AG09319 (cell line): ENCODE measurements at regions not wholly inside any gene's neighbourhood (a gene's known extent, or its start where the extent isn't known, plus 50 kb on each side); places are given as distances from the start of the nearest gene placed in this dataset.

Source experiments
- DNase-seq: peaks from one replicate; pipeline ENCODE4 v3.0.0-alpha.2; 2010; ENCODE audit warnings: low read depth; ENCODE audit errors: extremely low read depth
- TF ChIP-seq, protein P1 (sequence below): IDR thresholded peaks from 2 replicates; pipeline ENCODE4 v1.5.1; 2011; ENCODE audit warnings: low read depth, mild to moderate bottlenecking, inconsistent platforms, low read length, moderate library complexity

DNA sequence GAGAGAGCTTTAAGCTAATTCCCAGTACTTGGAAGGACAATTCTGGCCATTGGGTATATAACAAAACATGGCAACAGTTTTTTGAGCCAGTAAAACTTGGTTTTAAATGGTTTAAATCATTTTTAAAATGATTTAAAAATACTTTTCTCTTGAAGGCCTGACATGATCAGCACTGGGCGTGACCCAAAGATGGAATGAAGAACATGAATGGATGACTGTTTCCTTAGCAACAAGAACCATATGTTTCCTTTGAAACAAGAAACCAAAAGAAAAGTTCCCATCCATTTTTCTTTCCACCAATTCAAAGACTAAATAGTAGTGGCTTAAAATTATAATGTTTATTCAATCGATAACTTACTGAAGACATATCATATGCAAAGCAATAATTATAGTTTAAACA, 348.3 kb upstream of the FIGN start:
- no peak for DNase-seq

DNA sequence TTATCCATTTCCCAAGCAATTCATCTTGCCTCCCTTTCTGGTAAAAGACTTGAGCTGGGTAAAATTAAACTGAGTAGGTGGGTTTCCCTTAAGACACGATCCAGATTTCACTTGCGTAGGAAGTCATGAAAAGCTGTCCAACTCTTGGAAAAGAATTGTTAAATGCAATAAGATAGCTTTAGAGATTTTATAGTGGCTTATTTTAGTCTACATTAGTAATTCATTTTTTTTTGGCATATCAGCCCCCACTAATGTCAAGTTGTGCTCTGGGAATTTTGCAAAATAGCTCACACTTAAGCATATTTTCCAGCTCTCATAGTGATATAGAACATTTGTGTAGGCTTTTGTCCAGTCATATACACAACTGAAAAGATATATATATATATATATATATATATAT, 344.7 kb upstream of the FIGN start:
- no peak for DNase-seq
- TF ChIP-seq, protein P1, sequence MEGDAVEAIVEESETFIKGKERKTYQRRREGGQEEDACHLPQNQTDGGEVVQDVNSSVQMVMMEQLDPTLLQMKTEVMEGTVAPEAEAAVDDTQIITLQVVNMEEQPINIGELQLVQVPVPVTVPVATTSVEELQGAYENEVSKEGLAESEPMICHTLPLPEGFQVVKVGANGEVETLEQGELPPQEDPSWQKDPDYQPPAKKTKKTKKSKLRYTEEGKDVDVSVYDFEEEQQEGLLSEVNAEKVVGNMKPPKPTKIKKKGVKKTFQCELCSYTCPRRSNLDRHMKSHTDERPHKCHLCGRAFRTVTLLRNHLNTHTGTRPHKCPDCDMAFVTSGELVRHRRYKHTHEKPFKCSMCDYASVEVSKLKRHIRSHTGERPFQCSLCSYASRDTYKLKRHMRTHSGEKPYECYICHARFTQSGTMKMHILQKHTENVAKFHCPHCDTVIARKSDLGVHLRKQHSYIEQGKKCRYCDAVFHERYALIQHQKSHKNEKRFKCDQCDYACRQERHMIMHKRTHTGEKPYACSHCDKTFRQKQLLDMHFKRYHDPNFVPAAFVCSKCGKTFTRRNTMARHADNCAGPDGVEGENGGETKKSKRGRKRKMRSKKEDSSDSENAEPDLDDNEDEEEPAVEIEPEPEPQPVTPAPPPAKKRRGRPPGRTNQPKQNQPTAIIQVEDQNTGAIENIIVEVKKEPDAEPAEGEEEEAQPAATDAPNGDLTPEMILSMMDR: no peak

More for the DNA sequence above, 348.3 kb upstream of the FIGN start:
- TF ChIP-seq, protein P1: no peak

DNA sequence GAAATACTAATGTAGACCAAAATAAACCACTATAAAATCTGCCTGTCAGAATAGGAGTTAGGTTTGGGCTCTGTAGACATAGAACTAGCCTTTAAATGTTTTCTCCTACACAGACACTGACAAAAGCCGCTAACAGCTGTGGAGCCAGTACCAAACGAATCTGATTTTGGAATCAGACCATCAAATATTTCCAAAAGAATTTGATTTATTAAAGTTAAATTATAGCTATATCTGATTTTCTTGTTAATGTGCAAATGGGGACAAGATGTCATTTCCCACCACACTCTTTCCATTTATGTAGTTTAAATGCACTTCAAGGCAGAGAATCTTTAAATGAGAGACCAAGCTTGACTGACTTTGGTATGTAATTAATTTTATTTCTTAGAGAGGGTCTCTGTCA, 343.4 kb upstream of the FIGN start:
- no peak for DNase-seq
- TF ChIP-seq, protein P1: no peak

DNA sequence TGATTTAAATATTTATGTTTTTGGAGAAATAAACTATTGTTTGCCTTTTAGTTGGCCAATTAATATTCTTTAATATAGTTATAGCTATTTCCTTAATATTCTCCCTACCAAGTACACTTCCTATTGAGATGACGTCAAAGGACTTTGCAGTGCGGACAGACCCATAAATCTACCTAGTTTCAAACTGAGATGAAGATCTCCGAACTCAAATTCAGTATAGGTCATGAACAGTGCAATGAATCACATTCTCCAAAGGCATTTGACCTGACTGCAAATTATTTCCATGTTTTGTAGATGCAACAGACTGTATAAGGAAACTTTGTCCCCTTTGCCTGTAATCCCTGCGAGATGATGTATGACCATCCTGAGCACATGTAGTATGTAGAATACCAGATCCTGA, 342.6 kb upstream of the FIGN start:
- TF ChIP-seq, protein P1: no peak
- DNase-seq: no peak

DNA sequence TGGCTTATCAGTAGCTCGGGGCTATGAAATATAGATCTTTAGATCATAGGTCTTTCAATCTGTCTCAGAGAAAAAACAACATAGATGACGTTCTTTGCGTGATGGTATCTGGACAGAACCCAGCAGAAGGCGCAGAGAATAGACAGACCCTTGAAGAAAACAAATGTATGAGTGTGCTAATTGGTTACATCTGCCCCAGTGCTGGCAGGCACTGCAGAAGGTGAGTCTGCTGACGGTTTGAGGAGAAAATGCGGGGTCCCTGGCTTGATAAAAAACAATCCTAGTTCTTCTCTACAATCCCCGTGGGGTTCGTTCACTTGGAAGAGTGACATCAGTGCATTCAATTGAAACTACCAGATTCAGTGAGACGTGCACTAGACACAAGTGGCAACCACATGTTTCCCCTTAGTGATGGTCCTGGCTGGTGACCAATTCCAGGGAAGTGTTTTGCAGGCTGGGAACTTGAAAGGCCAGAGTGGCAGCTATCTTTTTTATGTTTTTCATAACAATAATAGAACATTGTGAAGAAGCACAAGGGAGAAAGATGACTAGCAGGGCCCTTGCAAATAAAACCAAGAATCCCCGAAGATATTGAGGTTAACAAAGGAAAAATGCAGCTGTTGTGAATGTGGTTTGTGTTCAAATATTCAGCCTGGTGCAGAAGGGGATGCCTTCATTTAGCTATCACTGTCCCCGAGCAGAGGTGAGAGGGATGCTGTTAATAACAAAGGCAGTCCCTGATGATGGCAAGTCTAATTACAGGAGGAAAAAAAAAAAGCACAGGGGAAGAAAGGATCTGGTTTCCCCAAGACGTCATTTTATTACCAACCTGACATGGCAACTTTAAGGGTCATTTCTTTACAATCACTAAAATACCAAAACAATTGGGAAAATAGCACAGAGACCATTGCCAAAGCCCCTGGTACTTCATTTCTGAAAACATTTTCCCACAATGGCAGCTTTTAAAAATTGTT, 337.6 kb upstream of the FIGN start:
- TF ChIP-seq, protein P1: no peak
- DNase-seq: no peak

DNA sequence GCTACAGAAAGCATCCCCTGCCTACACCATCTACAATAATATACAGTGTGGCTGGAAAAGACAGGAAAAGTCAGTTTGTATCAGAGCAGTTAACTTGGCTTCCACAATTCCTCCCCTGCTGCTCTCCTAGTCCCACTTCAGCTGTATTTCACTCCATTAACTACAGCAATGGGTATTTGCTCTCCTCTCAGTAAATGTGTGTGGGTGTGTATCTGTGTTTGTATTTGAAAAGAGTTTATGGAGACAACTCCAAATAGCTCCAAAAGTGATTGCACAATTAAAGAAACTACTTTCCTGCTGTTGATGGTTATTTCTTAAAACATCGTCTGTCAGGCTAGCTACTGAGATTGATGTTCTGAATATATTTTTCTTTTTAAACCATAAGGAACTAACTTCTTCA, 333.7 kb upstream of the FIGN start:
- DNase-seq: no peak
- TF ChIP-seq, protein P1: no peak

DNA sequence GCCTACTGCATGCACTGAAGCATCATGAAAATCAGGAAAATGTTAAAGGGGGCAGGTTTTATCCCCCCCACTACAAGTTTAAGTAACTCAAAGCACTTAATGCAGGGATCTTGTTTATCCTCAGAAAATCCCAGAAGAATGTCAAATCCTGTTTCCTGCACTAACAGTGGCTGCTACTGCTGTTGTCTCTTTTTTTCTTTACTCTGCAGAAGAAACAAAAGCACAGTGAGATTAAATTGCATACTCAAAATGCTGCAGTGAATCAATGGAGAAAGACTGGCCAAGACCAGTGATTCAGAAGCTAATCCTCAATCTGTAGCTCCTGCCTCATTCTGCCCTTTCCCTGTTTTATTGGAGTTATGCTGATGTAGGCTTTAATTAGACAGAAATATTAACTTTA, 332.3 kb upstream of the FIGN start:
- TF ChIP-seq, protein P1: no peak
- no peak for DNase-seq
